HepG2 (cell line): ENCODE measurements at regions not wholly inside any gene's neighbourhood (a gene's known extent, or its start where the extent isn't known, plus 50 kb on each side); places are given as distances from the start of the nearest gene placed in this dataset.

ENCODE experiments used
- ATAC-seq: fragments of 200-7000 bp; cut with Tn5 transposase; 3 replicates; pipeline ENCODE4 v1.9.1; 2020; ENCODE audit warnings: mild to moderate bottlenecking, moderate library complexity
- BruUV-seq: library from RNA; stranded (reverse); fragments of 400-500 nt; replicated peaks from 2 replicates; lab custom pipeline; 2021; lab: Mats Ljungman, UMichigan
- CTCF ChIA-PET: fragments of 300-600 bp; formaldehyde crosslinking; extraction: SDS; loops from one replicate; lab custom pipeline; 2021; ENCODE audit warnings: low total read pairs, inconsistent platforms, low intra/inter-chr PET ratio; lab: Yijun Ruan, JAX
- POLR2A ChIA-PET: fragments of 350-600 bp; sonication (Branson Sonifier 250); formaldehyde crosslinking; loops from one replicate; lab custom pipeline; 2020; ENCODE audit warnings: antibody characterized with exemption, inconsistent platforms; lab: Yijun Ruan, JAX
- DNase-seq: peaks from one replicate; pipeline ENCODE4 v3.0.0-alpha.2; 2015; ENCODE audit warnings: low spot score
- FAIRE-seq: peaks from 3 replicates; lab custom pipeline; 2011; peaks lifted over from hg19 to GRCh38; lab: Jason Lieb, UNC
- H2AFZ ChIP-seq: one replicate; pipeline ENCODE4 v1.6.1; 2011; ENCODE audit warnings: low read length, inconsistent platforms
- H3K27ac ChIP-seq: fragments of 300-600 bp; 3 replicates; pipeline ENCODE4 v1.8.0; 2011; ENCODE audit warnings: mixed run types, mild to moderate bottlenecking, mixed read lengths, low read length, inconsistent platforms; ENCODE audit not compliant: insufficient read depth; ENCODE audit errors: extremely low read length
- H3K27me3 ChIP-seq, 2 experiments: fragments of 200-600 bp in 1 of 2; 2 replicates in 1 of 2; 3 replicates in 1 of 2; pipeline versions ENCODE4 v1.6.0 to v1.8.0; 2011; ENCODE audit warnings: low read length in 2 of 2, mild to moderate bottlenecking in 2 of 2, moderate library complexity in 2 of 2, inconsistent platforms in 1 of 2; ENCODE audit not compliant: insufficient read depth in 2 of 2, control insufficient read depth in 1 of 2
- H3K36me3 ChIP-seq, 2 experiments: fragments of 200-600 bp in 1 of 2; replicated peaks in 1 of 2; 2 replicates in 1 of 2; 3 replicates in 1 of 2; pipeline versions ENCODE4 v1.5.1 to v1.8.0; 2011; ENCODE audit warnings: low read length in 2 of 2, inconsistent platforms in 1 of 2; ENCODE audit not compliant: insufficient read depth in 2 of 2, control insufficient read depth in 1 of 2
- H3K4me1 ChIP-seq: 2 replicates; pipeline ENCODE4 v1.5.1; 2012; ENCODE audit warnings: low read length, inconsistent platforms; ENCODE audit not compliant: insufficient read depth
- H3K4me2 ChIP-seq: 2 replicates; pipeline ENCODE4 v1.6.0; 2011; ENCODE audit warnings: low read depth, low read length, inconsistent platforms
- H3K4me3 ChIP-seq, 3 experiments: fragments of 200-600 bp in 1 of 3; sonication (generic), shearing (Covaris generic) in 1 of 3; replicated peaks in 1 of 3; 2 replicates each; pipeline ENCODE4 v1.5.1; 2011 to 2016; ENCODE audit warnings: low read length in 3 of 3, inconsistent platforms in 2 of 3, low read depth in 2 of 3, mild to moderate bottlenecking in 2 of 3, control low read depth in 1 of 3, mixed read lengths in 1 of 3; ENCODE audit not compliant: insufficient read depth in 1 of 3
- H3K79me2 ChIP-seq: one replicate; pipeline ENCODE4 v1.6.1; 2011; ENCODE audit warnings: low read length, inconsistent platforms; ENCODE audit not compliant: insufficient read depth
- H3K9ac ChIP-seq: 2 replicates; pipeline ENCODE4 v1.6.0; 2011; ENCODE audit warnings: mild to moderate bottlenecking, low read depth, low read length, inconsistent platforms; ENCODE audit not compliant: insufficient read depth
- H3K9me3 ChIP-seq: 2 replicates; pipeline ENCODE4 v1.5.1; 2012; ENCODE audit warnings: mild to moderate bottlenecking, low read length
- H4K20me1 ChIP-seq: 2 replicates; pipeline ENCODE4 v1.6.0; 2011; ENCODE audit warnings: inconsistent platforms, mild to moderate bottlenecking, low read length, moderate library complexity; ENCODE audit not compliant: insufficient read depth
- ATF7 ChIP-seq, 2 experiments: fragments of 450-650 bp in 1 of 2; sonication (generic) in 1 of 2; formaldehyde crosslinking in 1 of 2; IDR thresholded peaks; 2 replicates each; pipeline versions ENCODE4 v1.4.0 to v1.6.1; 2016 to 2020; ENCODE audit warnings: antibody characterized with exemption in 1 of 2, mild to moderate bottlenecking in 1 of 2, missing genetic modification reagents in 1 of 2
- CREB1 ChIP-seq, 2 experiments: fragments of 450-650 bp in 1 of 2; IDR thresholded peaks; 2 replicates each; pipeline ENCODE4 v1.6.1; 2016 to 2017; ENCODE audit warnings: control low read depth in 1 of 2, mild to moderate bottlenecking in 1 of 2, missing compliant biosample characterization in 1 of 2, missing genetic modification characterization in 1 of 2
- IKZF5 ChIP-seq: IDR thresholded peaks from 2 replicates; pipeline ENCODE4 v1.6.1; 2018; ENCODE audit warnings: missing genetic modification reagents, mild to moderate bottlenecking, missing compliant biosample characterization
- MED1 ChIP-seq: sonication (generic); formaldehyde crosslinking; IDR thresholded peaks from 2 replicates; pipeline ENCODE4 v1.4.0; 2020; ENCODE audit warnings: missing genetic modification reagents
- MYC ChIP-seq: sonication (generic); formaldehyde crosslinking; IDR thresholded peaks from 2 replicates; pipeline ENCODE4 v1.9.0; 2021; ENCODE audit warnings: missing genetic modification reagents, borderline replicate concordance
- RFX3 ChIP-seq: IDR thresholded peaks from 2 replicates; pipeline ENCODE4 v1.6.1; 2016; ENCODE audit warnings: missing biosample characterization, missing genetic modification reagents
- SIN3A ChIP-seq: IDR thresholded peaks from 2 replicates; pipeline ENCODE4 v1.6.1; 2011; ENCODE audit warnings: low read depth, mild to moderate bottlenecking, control low read depth, low read length, borderline replicate concordance
- ZBTB1 ChIP-seq: sonication (generic); formaldehyde crosslinking; IDR thresholded peaks from 2 replicates; pipeline ENCODE4 v1.4.0; 2020; ENCODE audit warnings: missing genetic modification reagents, borderline replicate concordance
- ZFX ChIP-seq: sonication (generic); formaldehyde crosslinking; IDR thresholded peaks from 2 replicates; pipeline ENCODE4 v1.4.0; 2020; ENCODE audit warnings: mild to moderate bottlenecking, low read depth, missing genetic modification reagents, moderate library complexity
- ZNF230 ChIP-seq: sonication (generic); formaldehyde crosslinking; IDR thresholded peaks from 2 replicates; pipeline ENCODE4 v1.4.0; 2020; ENCODE audit warnings: mild to moderate bottlenecking, missing genetic modification reagents
- ZNF280D ChIP-seq: sonication (generic); formaldehyde crosslinking; IDR thresholded peaks from 2 replicates; pipeline ENCODE4 v1.5.1; 2020; ENCODE audit warnings: mild to moderate bottlenecking, missing genetic modification reagents
- ZNF784 ChIP-seq: sonication (generic); formaldehyde crosslinking; IDR thresholded peaks from 2 replicates; pipeline ENCODE4 v1.5.1; 2020; ENCODE audit warnings: missing genetic modification reagents, mild to moderate bottlenecking, borderline replicate concordance
- ZSCAN29 ChIP-seq: sonication (generic); formaldehyde crosslinking; conservative IDR thresholded peaks from 2 replicates; pipeline ENCODE4 v1.4.0; 2020; ENCODE audit warnings: mild to moderate bottlenecking, missing genetic modification reagents
- WGBS: methylation state at CpG from one replicate; pipeline ENCODE4 v1.1.6; 2017; ENCODE audit warnings: low lambda C conversion rate; 5-methylcytosine and 5-hydroxymethylcytosine counted together
- in situ Hi-C: cut with HindIII; loops from 2 replicates; pipeline ENCODE4 v1.10.0; 2017; ENCODE audit warnings: low pct_unique_long_range_greater_than_20kb; ENCODE audit not compliant: extremely low pct_ligation_motif_present
- intact Hi-C: fragments of 100-400 bp; cut with micrococcal nuclease; formaldehyde crosslinking; loops from one replicate; pipeline ENCODE4 v1.10.0; 2022; ENCODE audit not compliant: unreplicated experiment

- no peak overlapping the region for H3K4me3 ChIP-seq
- no TSS peak for BruUV-seq
- intact Hi-C loops (no loop called here), in situ Hi-C loops (no loop called here)
- no peaks in the 10 kb centered on the region for H3K36me3 ChIP-seq
- H3K27me3 ChIP-seq, result no peaks in the 10 kb centered on the region
- H3K4me1 ChIP-seq, result no peaks in the 10 kb centered on the region
- FAIRE-seq, result no peak
- no peaks in the 10 kb centered on the region for H4K20me1 ChIP-seq
- H3K9me3 ChIP-seq, result no peaks in the 10 kb centered on the region
- H3K4me2 ChIP-seq, result no peak overlapping the region
- 21% methylated on average over 2 of the region's 2 CpGs for WGBS
- H2AFZ ChIP-seq, result no peak overlapping the region
- ChIA-PET CTCF (no interaction called here), POLR2A (no interaction called here)
- no peak for TF ChIP-seq ZNF784 (CRISPR knock-in tag)
- TF ChIP-seq ZBTB1 (CRISPR knock-in tag), result no peak
- TF ChIP-seq MED1 (CRISPR knock-in tag), result no peak
- TF ChIP-seq ATF7 (IDR thresholded peaks at IDR 0.05), result peak; percentile 93
- TF ChIP-seq ATF7 (CRISPR knock-in tag; IDR thresholded peaks at IDR 0.05), result no peak
- 0 out of 2 replicates have a peak, but pooled peaks have one; percentile 35 for TF ChIP-seq CREB1 (IDR thresholded peaks at IDR 0.05)
- no peak for TF ChIP-seq CREB1 (CRISPR knock-in tag; IDR thresholded peaks at IDR 0.05)
- no peaks in the 10 kb centered on the region for H3K79me2 ChIP-seq
- no peak for DNase-seq
- no peak overlapping the region for H3K9ac ChIP-seq
- no peak for ATAC-seq
- no peak overlapping the region for H3K27ac ChIP-seq
These were observed 128.4 kb upstream of the PHF14 start for GRCh38 chr7:10845225-10845624.

GRCh38 chr7:10855583-10855982 is 118.1 kb upstream of the PHF14 start:
- Histone ChIP-seq H4K20me1 (no peaks in the 10 kb centered on the region), H3K9ac (no peak overlapping the region), H3K4me3 (no peak overlapping the region), H2AFZ (no peak overlapping the region), H3K27me3 (no peaks in the 10 kb centered on the region; a peak in 1 of 5 replicates), H3K79me2 (no peaks in the 10 kb centered on the region), H3K36me3 (no peaks in the 10 kb centered on the region), H3K4me2 (no peak overlapping the region), H3K4me1 (no peaks in the 10 kb centered on the region), H3K9me3 (no peaks in the 10 kb centered on the region), H3K27ac (no peak overlapping the region)
- BruUV-seq, result no TSS peak
- ATAC-seq, result no peak
- POLR2A ChIA-PET, result no interaction called here
- no peak for FAIRE-seq
- DNase-seq, result no peak
- intact Hi-C loops (no loop called here), in situ Hi-C loops (no loop called here)
- 65% methylated on average over 10 of the region's 16 CpGs for WGBS
- CTCF ChIA-PET, result no interaction called here
- no peak for TF ChIP-seq ZNF280D (CRISPR knock-in tag)
- no peak for TF ChIP-seq ZFX
- no peak for TF ChIP-seq IKZF5
- TF ChIP-seq SIN3A, result no peak
- no peak for TF ChIP-seq RFX3
- no peak for TF ChIP-seq MYC (CRISPR knock-in tag)
- no peak for TF ChIP-seq ZSCAN29 (CRISPR knock-in tag)
- no peak for TF ChIP-seq ZNF230 (CRISPR knock-in tag)
